Lower leg skin (tissue), 4 donors: ENCODE measurements at regions not wholly inside any gene's neighbourhood (a gene's known extent, or its start where the extent isn't known, plus 50 kb on each side); places are given as distances from the start of the nearest gene placed in this dataset.

Source experiments
- DNase-seq, 2 donors: peaks; one replicate each; pipeline ENCODE4 v3.0.0-alpha.2; 2019; ENCODE audit warnings: low spot score in 2 of 2
- H3K4me3 ChIP-seq: fragments of 200-600 bp; sonication (generic); 2 replicates; pipeline ENCODE4 v1.5.1; 2017; ENCODE audit warnings: mild to moderate bottlenecking, low read depth; ENCODE audit not compliant: poor library complexity, severe bottlenecking
- CTCF ChIP-seq, 3 donors: fragments of 450-650 bp; IDR thresholded peaks; one replicate each; pipeline ENCODE4 v1.5.1; 2016; ENCODE audit warnings: antibody characterized with exemption in 3 of 3, mild to moderate bottlenecking in 3 of 3, moderate library complexity in 2 of 3
- POLR2A ChIP-seq, 2 donors: fragments of 450-650 bp; IDR thresholded peaks; one replicate each; pipeline ENCODE4 v1.6.1; 2016 to 2017; ENCODE audit warnings: antibody characterized with exemption in 2 of 2, mild to moderate bottlenecking in 1 of 2, moderate library complexity in 1 of 2
- WGBS, 2 donors: methylation state at CpG; one replicate each; pipeline ENCODE4 v1.1.5; 2018; 5-methylcytosine and 5-hydroxymethylcytosine counted together
- intact Hi-C: fragments of 100-400 bp; cut with DNase I; formaldehyde crosslinking; loops from one replicate; pipeline ENCODE4 v1.15.0; 2023; ENCODE audit warnings: low total_unique reads

GRCh38 chr2:7594211-7594610, 677.0 kb downstream of the RNF144A start:
- no peak for TF ChIP-seq CTCF (IDR thresholded peaks at IDR 0.05)
- TF ChIP-seq POLR2A (IDR thresholded peaks at IDR 0.05): no peak
- intact Hi-C loops: no loop called here
- no peak for DNase-seq
- WGBS, 2 donors: 79 to 83% methylated on average over 4 of the region's 4 CpGs
- no peak overlapping the region for H3K4me3 ChIP-seq

- WGBS, 2 donors: 67 to 73% methylated on average over 3 of the region's 3 CpGs
- TF ChIP-seq CTCF (IDR thresholded peaks at IDR 0.05) (no peak), POLR2A (IDR thresholded peaks at IDR 0.05) (no peak)
- no peak overlapping the region for H3K4me3 ChIP-seq
- intact Hi-C loops: no loop called here
- no peak for DNase-seq
These were observed 678.0 kb downstream of the RNF144A start for GRCh38 chr2:7595206-7595605.

GRCh38 chr2:7598402-7598801, 681.2 kb downstream of the RNF144A start:
- WGBS, 2 donors: 83 to 86% methylated on average over 3 of the region's 3 CpGs
- H3K4me3 ChIP-seq: no peak overlapping the region
- intact Hi-C loops: no loop called here
- no peak for TF ChIP-seq POLR2A (IDR thresholded peaks at IDR 0.05)
- TF ChIP-seq CTCF (IDR thresholded peaks at IDR 0.05): no peak
- no peak for DNase-seq

- H3K4me3 ChIP-seq: no peak overlapping the region
- TF ChIP-seq POLR2A (IDR thresholded peaks at IDR 0.05) (no peak), CTCF (IDR thresholded peaks at IDR 0.05) (no peak)
- intact Hi-C loops: no loop called here
- DNase-seq: no peak
- WGBS, 2 donors: 91 to 94% methylated on average over 24 of the region's 24 CpGs
These were observed 682.4 kb downstream of the RNF144A start for GRCh38 chr2:7599462-7600258.

- intact Hi-C loops: no loop called here
- 33 to 53% methylated on average over 1 of the region's 1 CpG for WGBS, 2 donors
- no peak for TF ChIP-seq POLR2A (IDR thresholded peaks at IDR 0.05)
- no peak for TF ChIP-seq CTCF (IDR thresholded peaks at IDR 0.05)
- H3K4me3 ChIP-seq: no peak overlapping the region
- no peak for DNase-seq
These were observed 684.8 kb downstream of the RNF144A start for GRCh38 chr2:7601990-7602389.

GRCh38 chr2:7604456-7604855, 687.2 kb downstream of the RNF144A start:
- intact Hi-C loops: no loop called here

More at GRCh38 chr2:7604456-7604855, 687.2 kb downstream of the RNF144A start:
- DNase-seq: no peak
- H3K4me3 ChIP-seq: no peak overlapping the region
- WGBS, 2 donors: 88 to 89% methylated on average over 3 of the region's 3 CpGs
- no peak for TF ChIP-seq POLR2A (IDR thresholded peaks at IDR 0.05)
- TF ChIP-seq CTCF (IDR thresholded peaks at IDR 0.05): no peak
